Cardiac septum (tissue), 1 donor: ENCODE measurements at regions not wholly inside any gene's neighbourhood (a gene's known extent, or its start where the extent isn't known, plus 50 kb on each side); places are given as distances from the start of the nearest gene placed in this dataset.
"Not testable (repeated sequence)": the region's sequence is repeated elsewhere in the genome, so short reads cannot be mapped to it uniquely, and the experiment has no call there.

ENCODE experiments used
- DNase-seq: peaks from one replicate; pipeline ENCODE4 v3.0.0-alpha.2; 2020; ENCODE audit warnings: low spot score
- intact Hi-C: fragments of 100-400 bp; cut with DNase I; formaldehyde crosslinking; loops from one replicate; pipeline ENCODE4 v1.14.0; 2022
- donor health status: DM: no; HTN: no; CAD: no.

DNA sequence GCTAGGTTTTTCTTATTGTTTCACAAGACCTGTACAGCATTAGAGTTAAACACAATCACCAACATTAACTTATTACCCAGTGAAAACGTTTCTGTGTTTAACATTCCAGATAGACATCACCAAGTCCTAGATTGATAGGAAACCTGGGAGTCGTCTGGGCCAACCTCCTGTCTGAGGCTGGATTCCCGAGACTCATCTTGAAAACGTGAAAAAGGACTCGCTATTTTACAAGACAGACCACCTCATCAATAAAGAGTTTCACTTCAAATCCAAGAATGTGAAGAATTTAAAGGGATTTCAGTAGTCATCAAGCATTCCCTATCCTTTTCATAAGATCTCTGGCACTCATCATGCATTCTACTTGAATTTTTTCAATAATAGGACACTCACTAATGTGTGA, 626.6 kb downstream of the MCTP2 start:
- intact Hi-C loops: loop anchor here (10.0 kb wide), 1 partner anchor 57 kb away; no protein-coding TSS in a partner anchor
- DNase-seq: no peak

DNA sequence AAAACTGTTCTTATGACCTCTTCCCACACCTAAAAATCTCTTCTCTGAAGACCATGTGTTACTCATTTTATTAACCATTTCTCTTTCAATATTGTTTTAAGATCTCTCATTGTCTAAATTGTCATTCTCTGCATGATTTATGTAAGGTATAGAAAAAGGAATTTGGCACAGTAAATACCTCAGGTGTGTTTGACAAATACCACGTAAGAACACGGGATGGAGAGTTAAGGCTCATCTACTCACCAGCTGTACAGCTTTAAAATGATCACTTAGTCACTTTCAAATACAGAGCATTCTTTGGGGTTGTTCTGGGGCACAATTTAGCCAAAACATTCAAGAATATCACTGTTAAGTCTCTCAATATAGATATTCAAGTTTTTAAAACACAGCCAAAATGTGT, 627.1 kb downstream of the MCTP2 start:
- intact Hi-C loops: loop anchor here (10.0 kb wide), 1 partner anchor 56 kb away; no protein-coding TSS in a partner anchor
- DNase-seq: no peak

DNA sequence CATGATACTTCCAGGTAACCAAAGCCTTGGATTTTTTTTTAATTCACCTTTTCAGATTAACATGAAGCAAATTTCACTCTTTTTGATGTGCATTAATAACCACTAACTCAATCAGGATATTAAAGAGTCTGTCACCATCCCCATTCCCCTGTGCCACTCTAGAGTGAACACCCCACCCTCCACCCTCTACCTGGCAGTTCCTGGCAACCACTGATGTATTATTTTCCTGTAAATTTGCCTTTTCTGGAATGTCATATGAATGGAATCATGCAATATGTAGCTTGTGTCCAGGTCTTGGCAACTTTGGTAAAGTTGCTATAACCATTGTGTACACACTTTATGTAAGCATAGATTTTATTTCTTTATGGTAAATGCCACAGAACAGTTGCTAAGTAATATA, 627.6 kb downstream of the MCTP2 start:
- intact Hi-C loops: loop anchor here (10.0 kb wide), 1 partner anchor 56 kb away; no protein-coding TSS in a partner anchor

DNA sequence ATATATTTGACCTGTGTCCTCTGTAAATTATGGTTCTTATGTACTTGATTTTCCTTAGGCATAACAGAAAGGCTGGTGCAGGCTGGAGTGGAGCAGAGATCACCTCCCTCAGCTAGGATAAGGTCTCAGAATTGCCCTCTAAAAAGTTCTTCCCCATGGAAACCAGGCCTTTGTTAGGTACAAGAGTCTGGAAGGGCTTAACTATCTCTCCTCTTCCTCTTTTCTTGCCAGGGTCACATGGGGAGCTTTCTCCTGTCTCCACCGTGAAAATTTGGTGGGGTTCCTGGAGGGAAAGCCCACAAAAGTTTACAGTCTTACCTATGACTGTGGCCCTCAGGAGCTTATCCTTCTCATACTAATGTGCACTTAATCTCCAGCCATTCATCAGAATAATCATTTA, 633.2 kb downstream of the MCTP2 start:
- intact Hi-C loops: no loop called here
- DNase-seq: no peak

More for the DNA sequence above, 627.6 kb downstream of the MCTP2 start:
- no peak for DNase-seq

DNA sequence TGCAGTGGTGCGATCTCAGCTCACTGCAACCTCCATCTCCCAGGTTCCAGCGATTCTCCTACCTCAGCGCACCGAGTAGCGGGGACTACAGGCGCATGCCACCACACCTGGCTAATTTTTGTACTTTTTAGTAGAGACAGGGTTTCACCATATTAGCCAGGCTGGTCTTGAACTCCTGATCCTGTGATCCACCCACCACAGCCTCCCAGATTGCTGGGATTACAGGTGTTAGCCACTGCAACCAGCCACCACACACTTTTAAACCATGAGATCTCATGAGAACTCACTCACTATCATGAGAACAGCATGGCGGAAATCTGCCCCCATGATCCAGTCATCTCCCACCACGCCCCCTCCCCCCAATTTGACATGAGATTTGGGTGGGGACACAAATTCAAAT, 636.9 kb downstream of the MCTP2 start:
- intact Hi-C loops, DNase-seq: not testable (repeated sequence)

DNA sequence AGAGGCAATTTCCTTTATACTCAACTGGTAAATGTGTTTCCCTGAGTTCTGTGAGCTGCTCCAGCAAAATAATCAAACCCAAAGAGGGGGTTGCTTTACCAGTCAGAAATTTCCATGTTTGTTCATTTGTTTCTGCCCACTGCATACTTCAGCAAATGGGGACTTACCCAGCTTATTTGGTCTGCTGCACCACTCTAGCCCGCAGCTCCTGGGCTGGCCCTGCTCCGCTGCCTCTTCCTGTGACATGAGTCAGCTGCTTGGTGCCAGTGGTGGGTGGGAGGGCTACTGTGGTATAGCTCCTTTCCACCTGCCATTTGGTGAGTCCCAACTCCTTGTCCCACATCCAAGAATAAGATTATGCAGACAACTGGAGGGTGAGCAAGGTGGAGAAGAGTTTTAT, 644.2 kb downstream of the MCTP2 start:
- DNase-seq: no peak
- intact Hi-C loops: no loop called here

DNA sequence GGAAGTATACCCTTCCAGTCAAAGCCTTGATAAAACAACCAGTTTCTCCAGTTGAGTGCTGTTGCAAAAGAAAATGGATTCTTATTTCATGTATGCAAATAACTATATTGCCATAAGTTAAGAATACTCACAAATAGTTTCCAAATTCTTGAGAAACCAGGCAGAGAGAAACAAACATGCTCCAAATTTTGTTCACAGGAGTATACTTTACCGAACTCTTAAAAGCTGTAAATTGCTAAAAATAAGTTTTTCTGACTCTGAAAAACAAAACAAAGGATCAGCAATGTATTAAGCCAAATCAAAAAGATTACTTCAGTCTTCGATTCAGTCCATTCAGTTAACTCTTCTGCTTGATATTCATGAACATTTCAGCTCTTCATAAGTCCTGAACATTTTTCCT, 646.5 kb downstream of the MCTP2 start:
- no peak for DNase-seq
- intact Hi-C loops: no loop called here

DNA sequence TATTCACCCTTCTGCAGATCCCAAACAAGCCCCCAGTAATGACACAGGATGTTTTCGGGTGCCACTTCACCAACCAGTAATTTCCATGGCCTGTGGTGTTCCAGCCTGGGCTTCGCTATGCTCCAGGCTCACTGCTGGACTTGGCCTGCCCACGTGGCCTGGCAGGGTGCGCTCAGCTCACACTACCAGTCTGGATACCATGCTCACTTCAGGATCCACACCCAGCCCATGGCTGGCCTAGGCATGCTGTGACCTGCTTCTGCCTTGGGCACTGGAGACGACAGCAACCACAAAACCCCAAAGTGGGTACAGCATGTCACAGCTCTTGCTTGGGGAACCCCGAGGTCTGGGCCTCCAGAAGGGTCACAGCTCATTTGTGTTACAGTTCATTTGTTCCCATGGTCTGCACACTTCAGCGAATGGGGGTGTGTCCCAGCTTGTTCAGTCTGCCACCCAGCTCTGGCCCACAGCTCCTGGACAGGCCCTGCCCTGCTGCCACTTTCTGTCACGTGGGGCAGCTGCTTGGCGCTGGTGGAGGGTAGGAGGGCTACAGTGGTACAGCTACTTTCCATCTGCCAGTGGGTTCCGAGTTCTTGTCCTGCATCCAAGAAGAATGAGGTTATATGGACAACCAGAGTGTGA, 650.8 kb downstream of the MCTP2 start:
- no peak for DNase-seq
- intact Hi-C loops: no loop called here

DNA sequence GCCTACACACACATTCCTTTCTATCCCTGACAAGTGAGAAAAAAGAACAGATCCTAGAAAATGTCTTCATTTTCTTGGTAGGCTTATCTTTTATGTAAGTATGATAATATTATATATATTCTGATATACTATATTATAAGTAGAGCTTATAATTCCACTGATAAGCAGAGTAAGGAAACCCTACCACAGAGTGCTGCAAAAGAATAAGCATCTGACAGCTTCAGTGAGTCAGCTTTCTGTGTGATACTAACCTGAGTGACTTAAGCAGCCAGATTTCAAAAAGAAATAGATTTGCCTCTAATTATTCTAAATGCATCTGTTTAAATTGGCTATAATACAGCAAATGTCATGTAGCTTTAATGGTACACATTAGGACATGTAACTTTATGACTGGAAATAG, 656.0 kb downstream of the MCTP2 start:
- intact Hi-C loops: no loop called here
- DNase-seq: no peak

DNA sequence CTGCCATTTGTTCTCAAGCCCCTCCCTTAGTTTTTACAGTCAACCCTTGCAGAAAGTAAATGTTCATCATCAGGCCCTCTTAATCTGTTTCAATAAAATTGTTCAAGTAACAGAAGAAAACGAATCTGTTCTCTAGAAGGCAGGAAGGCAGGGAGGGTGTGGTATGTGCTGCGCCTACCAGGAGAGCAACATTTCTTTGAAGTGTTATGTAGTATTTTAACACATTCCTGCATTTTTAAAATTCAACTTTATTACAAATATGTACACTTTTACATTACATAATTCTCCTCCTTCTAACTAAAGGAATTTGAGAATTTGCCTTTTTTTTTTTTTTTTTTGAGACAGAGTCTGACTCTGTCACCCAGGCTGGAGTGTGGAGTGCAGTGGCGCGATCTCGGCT, 657.8 kb downstream of the MCTP2 start:
- no peak for DNase-seq
- intact Hi-C loops: no loop called here

DNA sequence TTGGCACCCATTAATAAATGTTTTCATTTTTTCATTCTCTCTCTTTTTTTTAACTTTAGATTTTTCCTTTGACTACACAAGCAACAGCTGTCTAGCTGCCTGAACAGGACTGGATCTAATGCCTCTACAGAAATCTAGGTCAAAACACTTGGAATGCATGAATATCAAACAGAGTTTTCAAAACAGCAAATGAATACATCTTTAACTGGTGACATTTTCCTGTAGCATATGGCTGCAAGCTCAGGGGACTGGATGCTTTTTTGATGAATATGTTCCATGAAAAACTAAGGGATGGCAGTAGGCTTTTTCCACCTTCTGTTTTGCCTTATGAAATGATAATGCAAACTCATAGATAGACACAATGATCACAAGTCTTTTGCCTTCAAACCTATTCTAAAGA, 661.7 kb downstream of the MCTP2 start:
- DNase-seq: no peak
- intact Hi-C loops: no loop called here

DNA sequence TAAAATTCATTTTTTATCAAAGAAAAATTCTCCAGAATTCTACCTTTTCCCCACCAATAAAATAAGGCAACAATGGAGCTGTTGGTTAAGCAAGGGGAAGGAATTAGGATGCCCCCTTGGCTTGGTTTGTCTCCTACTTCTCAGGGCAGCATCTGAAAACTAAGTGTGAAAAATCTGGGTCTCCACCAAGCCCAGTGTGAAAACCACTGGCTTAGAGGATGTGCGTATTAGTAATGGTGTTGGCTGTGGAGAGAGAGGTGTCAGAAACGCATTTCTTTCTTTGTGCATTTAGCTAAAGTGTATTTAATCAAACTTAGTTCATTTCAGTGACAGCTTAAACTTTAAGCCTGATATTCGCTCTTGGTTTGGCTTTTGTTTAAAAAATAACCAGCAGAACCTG, 662.7 kb downstream of the MCTP2 start:
- DNase-seq: no peak
- intact Hi-C loops: no loop called here

DNA sequence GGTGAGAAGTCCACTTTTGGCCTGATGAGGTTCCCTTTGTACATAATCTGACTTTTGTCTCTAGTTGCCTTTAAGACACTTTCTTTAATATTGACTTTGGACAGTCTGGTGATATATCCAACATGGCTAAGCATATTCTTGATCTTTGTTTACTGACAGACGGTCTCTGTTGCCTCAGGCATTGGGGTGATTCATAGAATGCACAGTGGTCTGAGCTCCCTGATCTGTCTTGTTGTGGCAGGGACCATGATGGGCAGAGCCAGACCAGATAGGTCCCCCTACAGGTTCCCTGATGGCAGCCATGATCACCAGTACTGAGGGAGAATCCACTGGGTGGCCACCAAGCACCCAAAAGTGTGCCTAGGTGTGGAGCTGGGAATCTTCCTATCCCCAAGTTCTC, 678.1 kb downstream of the MCTP2 start:
- intact Hi-C loops: no loop called here
- DNase-seq: no peak

DNA sequence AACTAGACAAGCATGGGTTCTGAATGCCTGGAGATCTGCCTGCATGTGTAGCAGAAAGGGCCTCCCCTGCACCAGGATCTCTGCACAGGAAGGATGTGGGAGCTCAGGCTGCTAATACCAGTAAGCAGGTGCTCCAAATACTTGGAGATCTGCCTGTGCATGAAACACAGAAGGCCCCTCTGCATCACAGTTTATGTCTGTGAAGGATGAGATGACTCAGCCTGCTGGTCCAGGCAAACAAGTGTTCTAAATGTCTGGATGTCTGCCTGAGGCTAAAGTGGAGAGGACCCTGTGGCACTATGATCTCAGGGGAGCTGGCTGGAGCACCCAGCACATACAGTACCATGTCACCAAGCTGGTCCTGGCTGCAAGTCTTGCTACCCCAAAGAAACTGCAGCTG, 678.8 kb downstream of the MCTP2 start:
- no peak for DNase-seq
- intact Hi-C loops: loop anchor here (10.0 kb wide), 1 partner anchor 55 kb away; no protein-coding TSS in a partner anchor

DNA sequence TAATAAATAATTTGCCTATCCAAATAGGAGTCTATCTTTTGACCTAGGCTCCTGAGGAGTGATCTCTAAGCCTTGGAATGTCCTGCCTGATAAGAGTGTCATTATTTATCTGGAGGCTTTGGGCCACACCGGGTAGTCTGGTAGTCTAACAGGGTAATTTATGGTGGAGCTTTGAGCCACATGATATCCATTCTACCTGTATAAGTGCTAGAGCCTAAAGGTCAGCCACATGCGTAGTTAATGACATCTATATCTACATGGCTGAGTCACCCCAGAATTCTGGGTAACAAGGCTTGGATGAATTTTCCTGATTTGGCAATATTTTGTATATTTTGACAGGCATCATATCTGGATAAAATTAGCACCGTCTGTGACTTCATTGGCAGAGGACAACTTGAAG, 681.4 kb downstream of the MCTP2 start:
- DNase-seq: no peak
- intact Hi-C loops: loop anchor here (10.0 kb wide), 1 partner anchor 58 kb away; no protein-coding TSS in a partner anchor

DNA sequence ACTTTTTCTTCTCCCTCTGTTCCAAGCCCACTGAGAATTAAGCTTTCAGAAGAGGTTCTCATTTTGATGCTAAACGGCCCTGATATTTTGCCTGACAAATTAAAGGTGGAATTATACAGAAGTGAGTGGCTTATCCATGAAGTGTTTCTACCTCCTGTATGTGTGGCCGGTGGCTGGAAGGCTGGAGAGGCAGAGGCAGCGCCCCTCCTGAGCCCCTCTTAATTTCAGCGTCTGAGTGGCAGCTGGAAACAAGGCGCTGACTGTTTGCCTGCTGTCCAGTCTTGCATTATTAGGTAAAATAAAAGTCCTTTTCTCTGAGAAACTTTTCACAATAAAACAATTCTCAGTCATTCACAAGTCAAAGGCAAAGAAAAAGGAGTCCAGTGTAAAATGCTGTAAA, 685.7 kb downstream of the MCTP2 start:
- intact Hi-C loops: loop anchor here (10.0 kb wide), 1 partner anchor 62 kb away; no protein-coding TSS in a partner anchor
- DNase-seq: no peak

DNA sequence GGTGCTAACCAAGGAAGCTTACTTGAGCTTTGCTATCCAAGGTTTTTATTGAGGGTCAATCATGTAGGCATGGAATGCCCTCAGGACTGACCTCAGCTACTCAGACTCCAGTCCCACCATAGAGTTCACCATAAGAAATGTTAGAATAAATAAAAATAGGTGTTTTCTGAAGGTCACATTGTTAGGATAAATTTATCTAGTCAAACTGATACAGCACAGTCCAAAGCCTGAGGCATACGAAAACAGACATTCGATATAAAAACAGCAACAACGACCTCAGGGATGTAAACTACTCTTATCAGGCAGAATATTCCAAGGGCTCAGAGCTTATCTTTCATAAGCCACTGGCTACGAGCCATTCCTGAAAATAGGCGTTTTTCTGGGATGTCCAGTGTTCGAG, 690.6 kb downstream of the MCTP2 start:
- no peak for DNase-seq

DNA sequence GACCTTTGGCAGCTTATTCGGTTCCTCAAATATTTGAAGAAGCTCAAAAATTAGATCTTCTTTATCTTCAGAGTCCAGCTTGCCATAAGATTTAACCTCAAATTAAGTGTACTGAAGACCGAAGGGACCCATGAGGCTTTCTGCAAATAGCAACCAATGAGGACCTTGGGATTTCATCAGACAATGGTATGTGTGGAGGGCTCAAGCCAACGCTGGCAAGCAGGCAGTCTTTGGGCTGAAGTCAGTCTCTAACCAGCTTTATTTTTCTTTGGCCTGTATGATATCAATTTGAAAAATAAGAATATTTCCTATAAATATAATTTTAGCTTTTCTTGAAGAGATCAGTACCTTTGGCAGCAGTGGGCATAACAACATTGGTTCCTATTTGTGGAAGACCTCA, 692.7 kb downstream of the MCTP2 start:
- intact Hi-C loops: no loop called here
- no peak for DNase-seq

More for the DNA sequence above, 690.6 kb downstream of the MCTP2 start:
- intact Hi-C loops: no loop called here

DNA sequence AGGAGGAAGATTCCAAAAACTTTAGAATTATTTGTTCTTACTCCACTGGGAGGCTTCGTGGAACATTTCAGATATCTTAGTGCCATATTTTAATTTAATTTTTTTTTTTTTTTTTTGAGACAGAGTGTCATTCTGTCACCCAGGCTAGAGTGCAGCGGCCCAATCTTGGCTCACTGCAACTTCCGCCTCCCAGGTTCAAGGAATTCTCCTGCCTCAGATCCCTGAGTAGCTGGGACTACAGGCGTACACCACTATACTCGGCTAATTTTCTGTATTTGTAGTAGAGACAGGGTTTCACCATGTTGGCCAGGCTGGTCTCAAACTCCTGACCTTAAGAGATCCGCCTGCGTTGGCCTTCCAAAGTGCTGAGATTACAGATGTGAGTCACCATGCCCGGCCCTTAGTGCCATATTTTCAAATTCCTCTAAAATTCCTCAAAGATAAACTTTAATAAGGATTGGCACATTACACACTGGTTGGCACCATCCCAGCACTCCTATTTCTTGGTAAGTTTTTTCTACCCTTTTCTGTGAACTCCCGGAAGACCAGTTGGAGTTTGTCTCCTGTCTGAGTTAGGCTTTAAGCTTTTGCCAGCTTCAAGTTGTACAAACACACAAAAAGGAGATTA, 693.7 kb downstream of the MCTP2 start:
- DNase-seq: no peak
- intact Hi-C loops: no loop called here

DNA sequence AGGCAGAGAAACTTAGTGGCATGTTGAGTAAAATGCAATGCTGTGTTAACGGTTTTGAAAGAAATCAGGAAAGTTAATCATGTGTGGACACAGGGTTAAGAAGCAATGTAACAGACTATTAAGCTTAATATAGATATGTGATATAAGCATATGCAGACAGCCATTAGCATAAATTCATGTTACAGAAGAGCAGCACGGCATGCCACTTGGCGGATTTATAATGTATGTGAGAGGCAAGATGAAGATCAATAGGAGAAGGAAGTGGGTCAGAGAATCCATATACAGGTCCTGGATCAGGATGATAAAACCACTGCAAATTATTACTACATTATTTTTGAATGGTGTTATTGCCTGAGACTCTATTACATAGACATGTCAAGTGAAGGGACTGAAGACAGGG, 694.3 kb downstream of the MCTP2 start:
- intact Hi-C loops: no loop called here
- no peak for DNase-seq

DNA sequence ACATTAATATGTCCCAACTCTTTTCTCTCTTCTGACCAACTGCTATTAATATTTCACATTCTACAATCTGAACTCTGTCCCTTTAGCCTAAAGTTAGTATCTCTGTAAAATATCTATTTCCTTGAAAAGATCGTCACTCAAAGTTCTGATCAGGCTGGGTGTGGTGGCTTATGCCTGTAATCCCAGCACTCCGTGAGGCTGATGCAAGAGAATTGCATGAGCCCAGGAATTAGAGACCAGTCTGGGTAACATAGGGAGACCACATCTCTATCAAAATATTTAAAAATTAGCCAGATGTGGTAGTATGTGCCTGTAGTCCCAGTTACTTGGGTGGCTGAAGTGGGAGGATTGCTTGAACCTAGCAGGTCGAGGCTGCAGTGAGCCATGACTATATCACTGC, 695.6 kb downstream of the MCTP2 start:
- intact Hi-C loops: no loop called here

More for the DNA sequence above, 695.6 kb downstream of the MCTP2 start:
- DNase-seq: no peak
